Suprapubic skin (tissue), 4 donors: ENCODE measurements at regions not wholly inside any gene's neighbourhood (a gene's known extent, or its start where the extent isn't known, plus 50 kb on each side); places are given as distances from the start of the nearest gene placed in this dataset.

Experiments
- DNase-seq, 2 donors: peaks; one replicate each; pipeline ENCODE4 v3.0.0-alpha.2; 2019; ENCODE audit warnings: low spot score in 2 of 2
- H3K27ac ChIP-seq: fragments of 200-600 bp; sonication (generic); one replicate; pipeline ENCODE4 v1.5.1; 2019
- H3K27me3 ChIP-seq: fragments of 200-600 bp; sonication (generic); one replicate; pipeline ENCODE4 v1.5.1; 2019
- H3K36me3 ChIP-seq: fragments of 200-600 bp; sonication (generic); one replicate; pipeline ENCODE4 v1.5.1; 2019
- H3K4me1 ChIP-seq: fragments of 200-600 bp; sonication (generic); one replicate; pipeline ENCODE4 v1.5.1; 2019
- H3K4me3 ChIP-seq: fragments of 200-600 bp; sonication (generic); one replicate; pipeline ENCODE4 v1.5.1; 2019; ENCODE audit warnings: mild to moderate bottlenecking
- H3K9me3 ChIP-seq: fragments of 200-600 bp; sonication (generic); one replicate; pipeline ENCODE4 v1.5.1; 2019
- CTCF ChIP-seq, 2 donors: fragments of 200-600 bp in 1 of 2; fragments of 450-650 bp in 1 of 2; sonication (generic) in 1 of 2; IDR thresholded peaks; one replicate each; pipeline ENCODE4 v1.5.1; 2016 to 2019; ENCODE audit warnings: antibody characterized with exemption in 2 of 2, mild to moderate bottlenecking in 1 of 2, moderate library complexity in 1 of 2
- EP300 ChIP-seq: sonication (generic); formaldehyde crosslinking; IDR thresholded peaks from one replicate; pipeline ENCODE4 v1.6.1; 2017; ENCODE audit warnings: antibody characterized with exemption
- POLR2A ChIP-seq, 2 donors: fragments of 450-650 bp; IDR thresholded peaks; one replicate each; pipeline ENCODE4 v1.6.1; 2017; ENCODE audit warnings: antibody characterized with exemption in 2 of 2, mild to moderate bottlenecking in 2 of 2, moderate library complexity in 2 of 2
- POLR2AphosphoS5 ChIP-seq, 3 donors: sonication (generic); formaldehyde crosslinking; IDR thresholded peaks; one replicate each; pipeline ENCODE4 v1.6.1; 2017; ENCODE audit warnings: antibody characterized with exemption in 3 of 3
- WGBS: methylation state at CpG from one replicate; pipeline ENCODE4 v1.1.5; 2018; 5-methylcytosine and 5-hydroxymethylcytosine counted together

- Histone ChIP-seq H3K27ac (no peak overlapping the region), H3K36me3 (no peaks in the 10 kb centered on the region), H3K4me3 (no peak overlapping the region), H3K4me1 (no peaks in the 10 kb centered on the region), H3K9me3 (no peaks in the 10 kb centered on the region), H3K27me3 (no peaks in the 10 kb centered on the region)
- TF ChIP-seq EP300 (no peak), POLR2AphosphoS5 (IDR thresholded peaks at IDR 0.05) (no peak), POLR2A (IDR thresholded peaks at IDR 0.05) (no peak), CTCF (IDR thresholded peaks at IDR 0.05) (no peak)
- no peak for DNase-seq
These were observed 133.8 kb upstream of the LMO4 start for GRCh38 chr1:87194856-87195255.

GRCh38 chr1:87196110-87196827 is 132.4 kb upstream of the LMO4 start:
- no peaks in the 10 kb centered on the region for H3K9me3 ChIP-seq
- no peak overlapping the region for H3K4me3 ChIP-seq
- H3K36me3 ChIP-seq, result no peaks in the 10 kb centered on the region
- DNase-seq, result no peak
- H3K4me1 ChIP-seq, result no peaks in the 10 kb centered on the region
- TF ChIP-seq POLR2AphosphoS5 (IDR thresholded peaks at IDR 0.05) (no peak), POLR2A (IDR thresholded peaks at IDR 0.05) (no peak), CTCF (IDR thresholded peaks at IDR 0.05) (no peak), EP300 (no peak)
- H3K27ac ChIP-seq, result no peak overlapping the region
- WGBS, result 53% methylated on average over 7 of the region's 7 CpGs
- peaks cover 5% of the 10 kb centered on the region for H3K27me3 ChIP-seq

- 88% methylated on average over 2 of the region's 2 CpGs for WGBS
These were observed 131.5 kb upstream of the LMO4 start for GRCh38 chr1:87197156-87197555.

GRCh38 chr1:87197641-87198040 is 131.0 kb upstream of the LMO4 start:
- 87% methylated on average over 2 of the region's 2 CpGs for WGBS
- no peak for TF ChIP-seq CTCF (IDR thresholded peaks at IDR 0.05)
- no peak for TF ChIP-seq POLR2AphosphoS5 (IDR thresholded peaks at IDR 0.05)
- no peak for TF ChIP-seq POLR2A (IDR thresholded peaks at IDR 0.05)
- Histone ChIP-seq H3K27me3 (peaks cover 5% of the 10 kb centered on the region), H3K4me1 (no peaks in the 10 kb centered on the region), H3K9me3 (no peaks in the 10 kb centered on the region), H3K36me3 (no peaks in the 10 kb centered on the region), H3K27ac (no peak overlapping the region), H3K4me3 (no peak overlapping the region)
- DNase-seq, result no peak

More at GRCh38 chr1:87197156-87197555, 131.5 kb upstream of the LMO4 start:
- Histone ChIP-seq H3K36me3 (no peaks in the 10 kb centered on the region), H3K27ac (no peak overlapping the region), H3K27me3 (peaks cover 5% of the 10 kb centered on the region), H3K4me3 (no peak overlapping the region), H3K4me1 (no peaks in the 10 kb centered on the region), H3K9me3 (no peaks in the 10 kb centered on the region)
- no peak for DNase-seq
- TF ChIP-seq POLR2AphosphoS5 (IDR thresholded peaks at IDR 0.05) (no peak), POLR2A (IDR thresholded peaks at IDR 0.05) (no peak), CTCF (IDR thresholded peaks at IDR 0.05) (no peak), EP300 (no peak)

- WGBS, result 53% methylated on average over 10 of the region's 10 CpGs
- TF ChIP-seq POLR2AphosphoS5 (IDR thresholded peaks at IDR 0.05), result no peak
- no peak for TF ChIP-seq POLR2A (IDR thresholded peaks at IDR 0.05)
- no peak for TF ChIP-seq CTCF (IDR thresholded peaks at IDR 0.05)
- TF ChIP-seq EP300, result no peak
These were observed 127.6 kb upstream of the LMO4 start for GRCh38 chr1:87200875-87201638.

More at GRCh38 chr1:87200875-87201638, 127.6 kb upstream of the LMO4 start:
- Histone ChIP-seq H3K36me3 (no peaks in the 10 kb centered on the region), H3K9me3 (no peaks in the 10 kb centered on the region), H3K27ac (no peak overlapping the region), H3K4me3 (no peak overlapping the region), H3K27me3 (peaks cover 5% of the 10 kb centered on the region), H3K4me1 (no peaks in the 10 kb centered on the region)
- DNase-seq, result no peak
